ENCODE measurements at regions not wholly inside any gene's neighbourhood (a gene's known extent, or its start where the extent isn't known, plus 50 kb on each side); places are given as distances from the start of the nearest gene placed in this dataset.

DNA sequence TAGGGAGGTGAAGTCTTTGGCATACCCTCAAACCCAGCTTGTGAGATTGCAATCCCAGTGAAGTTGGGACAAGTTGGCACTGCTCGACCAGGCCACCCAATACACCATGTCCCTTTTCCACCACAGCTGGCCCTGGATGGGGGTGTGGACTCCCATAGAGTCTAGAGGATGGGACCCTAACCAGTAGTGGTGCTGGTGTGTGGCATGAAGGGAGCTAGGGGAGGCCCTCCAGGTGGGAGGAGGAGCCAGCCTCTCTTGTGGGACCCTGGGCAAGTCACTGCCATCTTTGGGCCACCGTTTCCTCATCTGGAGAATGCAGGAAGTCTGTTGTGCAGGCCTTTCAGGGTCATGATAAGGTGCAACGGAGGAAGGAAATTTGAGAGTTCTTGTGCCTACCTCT, 1854.9 kb downstream of the TP53TG3F start:
- H3K36me3 Mint-ChIP-seq (ENCODE audit: low read depth), result no peaks in the 10 kb centered on the region
- peaks cover 18% of the 10 kb centered on the region for H3K9me3 Mint-ChIP-seq
- no peak for ATAC-seq (replicated peaks)
- no peak overlapping the region for H3K4me3 Mint-ChIP-seq
- H3K27me3 Mint-ChIP-seq, result no peaks in the 10 kb centered on the region
- H3K4me1 Mint-ChIP-seq, result no peaks in the 10 kb centered on the region
- no peak overlapping the region for H3K27ac Mint-ChIP-seq

GRCh38 chr16:35319536-35320192, 1860.3 kb downstream of the TP53TG3F start:
- Mint-ChIP-seq H3K9me3 (peaks cover 15% of the 10 kb centered on the region), H3K4me3 (no peak overlapping the region), H3K27ac (no peak overlapping the region), H3K36me3 (ENCODE audit: low read depth) (no peaks in the 10 kb centered on the region), H3K27me3 (no peaks in the 10 kb centered on the region), H3K4me1 (no peaks in the 10 kb centered on the region)
- no peak for ATAC-seq (replicated peaks)

- no peak overlapping the region for H3K27ac Mint-ChIP-seq
- H3K27me3 Mint-ChIP-seq, result no peaks in the 10 kb centered on the region
- peaks cover 12% of the 10 kb centered on the region for H3K9me3 Mint-ChIP-seq
- H3K36me3 Mint-ChIP-seq (ENCODE audit: low read depth), result no peaks in the 10 kb centered on the region
- no peaks in the 10 kb centered on the region for H3K4me1 Mint-ChIP-seq
- no peak for ATAC-seq (replicated peaks)
- H3K4me3 Mint-ChIP-seq, result no peak overlapping the region
Observed at GRCh38 chr16:35325936-35326335, 1866.5 kb downstream of the TP53TG3F start.

DNA sequence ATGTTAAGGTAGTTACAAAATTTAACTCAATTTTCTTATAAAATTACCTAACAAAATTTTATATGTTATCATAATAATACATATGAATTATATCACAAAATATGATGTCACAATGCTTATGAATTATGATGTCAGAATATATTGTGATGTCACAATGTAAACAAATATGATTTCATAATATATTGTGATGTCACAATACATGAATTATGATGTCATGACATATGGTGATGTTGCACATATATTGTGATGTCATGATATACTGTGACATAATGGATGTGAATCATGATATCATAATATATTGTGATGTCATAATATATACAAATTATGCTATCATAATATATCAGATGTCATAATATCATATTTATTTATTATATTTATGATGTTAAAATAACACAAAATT, 1879.9 kb downstream of the TP53TG3F start:
- Mint-ChIP-seq H3K36me3 (ENCODE audit: low read depth) (no peaks in the 10 kb centered on the region), H3K9me3 (peaks cover 18% of the 10 kb centered on the region), H3K27me3 (no peaks in the 10 kb centered on the region), H3K27ac (no peak overlapping the region), H3K4me1 (no peaks in the 10 kb centered on the region), H3K4me3 (no peak overlapping the region)
- no peak for ATAC-seq (replicated peaks)

- Mint-ChIP-seq H3K4me3 (no peak overlapping the region), H3K9me3 (peaks cover 18% of the 10 kb centered on the region), H3K27ac (no peak overlapping the region), H3K27me3 (no peaks in the 10 kb centered on the region), H3K36me3 (ENCODE audit: low read depth) (no peaks in the 10 kb centered on the region), H3K4me1 (no peaks in the 10 kb centered on the region)
- ATAC-seq (replicated peaks), result no peak
Observed at GRCh38 chr16:35342012-35342411, 1882.6 kb downstream of the TP53TG3F start.

- no peaks in the 10 kb centered on the region for H3K36me3 Mint-ChIP-seq (ENCODE audit: low read depth)
- H3K27me3 Mint-ChIP-seq, result no peaks in the 10 kb centered on the region
- no peak overlapping the region for H3K4me3 Mint-ChIP-seq
- H3K4me1 Mint-ChIP-seq, result no peaks in the 10 kb centered on the region
- H3K9me3 Mint-ChIP-seq, result peaks cover 14% of the 10 kb centered on the region
- no peak for ATAC-seq (replicated peaks)
- H3K27ac Mint-ChIP-seq, result no peak overlapping the region
Observed at GRCh38 chr16:35344012-35344762, 1884.8 kb downstream of the TP53TG3F start.

- Mint-ChIP-seq H3K36me3 (ENCODE audit: low read depth) (no peaks in the 10 kb centered on the region), H3K4me3 (no peak overlapping the region), H3K27me3 (no peaks in the 10 kb centered on the region), H3K9me3 (peaks cover 9% of the 10 kb centered on the region), H3K27ac (no peak overlapping the region), H3K4me1 (no peaks in the 10 kb centered on the region)
- ATAC-seq (replicated peaks), result no peak
Observed at GRCh38 chr16:35352431-35352830, 1893.0 kb downstream of the TP53TG3F start.

DNA sequence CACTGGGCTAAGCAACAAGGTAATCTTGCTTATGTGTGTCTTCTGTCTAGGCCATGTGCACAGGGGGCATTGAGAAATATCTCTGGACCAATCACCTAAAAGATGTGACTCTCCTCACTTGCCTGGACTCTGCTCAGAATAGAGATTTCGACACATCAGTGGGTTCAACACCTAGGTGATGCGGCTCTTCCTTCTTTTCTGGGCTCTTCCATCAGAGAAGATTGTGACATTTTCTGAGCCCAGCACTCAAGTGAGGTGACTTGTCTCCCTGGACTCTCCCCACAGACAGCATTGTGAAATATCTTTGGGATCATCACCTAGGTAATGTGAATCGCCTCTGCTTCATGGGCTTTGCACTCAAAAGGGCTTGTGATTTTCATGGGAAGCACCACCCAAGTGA, 1904.1 kb downstream of the TP53TG3F start:
- H3K4me3 Mint-ChIP-seq, result no peak overlapping the region
- H3K36me3 Mint-ChIP-seq (ENCODE audit: low read depth), result no peaks in the 10 kb centered on the region
- ATAC-seq (replicated peaks), result no peak
- no peaks in the 10 kb centered on the region for H3K4me1 Mint-ChIP-seq
- peaks cover 18% of the 10 kb centered on the region for H3K9me3 Mint-ChIP-seq
- H3K27ac Mint-ChIP-seq, result no peak overlapping the region
- no peaks in the 10 kb centered on the region for H3K27me3 Mint-ChIP-seq

GRCh38 chr16:35364263-35364662, 1904.9 kb downstream of the TP53TG3F start:
- Mint-ChIP-seq H3K4me1 (no peaks in the 10 kb centered on the region), H3K36me3 (ENCODE audit: low read depth) (no peaks in the 10 kb centered on the region), H3K9me3 (peaks cover 18% of the 10 kb centered on the region), H3K27me3 (no peaks in the 10 kb centered on the region), H3K27ac (no peak overlapping the region), H3K4me3 (no peak overlapping the region)
- ATAC-seq (replicated peaks), result no peak

GRCh38 chr16:35365675-35366074, 1906.3 kb downstream of the TP53TG3F start:
- H3K4me3 Mint-ChIP-seq, result no peak overlapping the region
- H3K27ac Mint-ChIP-seq, result no peak overlapping the region
- H3K36me3 Mint-ChIP-seq (ENCODE audit: low read depth), result no peaks in the 10 kb centered on the region
- H3K27me3 Mint-ChIP-seq, result no peaks in the 10 kb centered on the region
- H3K4me1 Mint-ChIP-seq, result no peaks in the 10 kb centered on the region
- H3K9me3 Mint-ChIP-seq, result peaks cover 18% of the 10 kb centered on the region
- ATAC-seq (replicated peaks), result no peak

DNA sequence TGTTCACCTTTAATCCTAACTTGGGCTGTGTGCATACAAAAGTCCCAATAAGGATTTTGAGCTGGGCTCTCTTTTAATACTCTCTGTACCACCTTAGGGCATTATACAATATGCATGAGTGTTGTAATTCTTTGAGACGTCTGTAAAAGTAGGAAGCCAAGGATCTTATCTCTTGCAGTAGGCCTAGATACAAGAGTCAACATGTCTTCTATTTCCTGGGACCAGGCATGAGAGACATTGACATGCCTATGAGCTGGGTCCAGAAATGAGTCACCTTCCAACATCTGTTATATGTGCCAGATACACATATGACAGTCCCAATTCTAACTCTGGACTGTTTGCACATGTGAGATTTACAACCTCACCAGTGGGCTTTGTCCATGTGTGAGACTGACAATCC, 1911.2 kb downstream of the TP53TG3F start:
- Mint-ChIP-seq H3K9me3 (peaks cover 5% of the 10 kb centered on the region), H3K4me1 (no peaks in the 10 kb centered on the region), H3K4me3 (no peak overlapping the region), H3K27ac (no peak overlapping the region), H3K36me3 (ENCODE audit: low read depth) (no peaks in the 10 kb centered on the region), H3K27me3 (no peaks in the 10 kb centered on the region)
- ATAC-seq (replicated peaks), result no peak

- H3K27ac Mint-ChIP-seq, result no peak overlapping the region
- peaks cover 17% of the 10 kb centered on the region for H3K9me3 Mint-ChIP-seq
- H3K4me1 Mint-ChIP-seq, result no peaks in the 10 kb centered on the region
- no peak overlapping the region for H3K4me3 Mint-ChIP-seq
- H3K36me3 Mint-ChIP-seq (ENCODE audit: low read depth), result no peaks in the 10 kb centered on the region
- ATAC-seq (replicated peaks), result no peak
- H3K27me3 Mint-ChIP-seq, result no peaks in the 10 kb centered on the region
Observed at GRCh38 chr16:35377142-35377541, 1917.7 kb downstream of the TP53TG3F start.

DNA sequence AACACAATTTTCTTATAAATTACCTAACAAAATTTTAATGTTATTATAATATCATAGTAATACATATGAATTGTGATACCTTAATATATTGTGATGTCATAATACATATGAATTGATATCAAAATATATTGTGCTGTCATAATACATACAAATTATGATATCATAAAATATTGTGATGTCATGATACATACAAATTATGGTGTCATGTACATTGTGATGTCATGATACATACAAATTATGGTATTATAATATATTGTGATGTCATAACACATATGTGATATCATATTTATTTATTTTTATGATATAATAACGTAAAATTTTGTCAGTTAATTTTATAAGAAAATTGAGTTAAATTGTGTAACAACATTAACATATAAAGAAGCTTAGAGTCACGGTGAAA, 1927.2 kb downstream of the TP53TG3F start:
- no peaks in the 10 kb centered on the region for H3K4me1 Mint-ChIP-seq
- H3K27ac Mint-ChIP-seq, result no peak overlapping the region
- H3K27me3 Mint-ChIP-seq, result no peaks in the 10 kb centered on the region
- H3K36me3 Mint-ChIP-seq (ENCODE audit: low read depth), result no peaks in the 10 kb centered on the region
- no peak overlapping the region for H3K4me3 Mint-ChIP-seq
- no peak for ATAC-seq (replicated peaks)
- H3K9me3 Mint-ChIP-seq, result peaks cover 29% of the 10 kb centered on the region

DNA sequence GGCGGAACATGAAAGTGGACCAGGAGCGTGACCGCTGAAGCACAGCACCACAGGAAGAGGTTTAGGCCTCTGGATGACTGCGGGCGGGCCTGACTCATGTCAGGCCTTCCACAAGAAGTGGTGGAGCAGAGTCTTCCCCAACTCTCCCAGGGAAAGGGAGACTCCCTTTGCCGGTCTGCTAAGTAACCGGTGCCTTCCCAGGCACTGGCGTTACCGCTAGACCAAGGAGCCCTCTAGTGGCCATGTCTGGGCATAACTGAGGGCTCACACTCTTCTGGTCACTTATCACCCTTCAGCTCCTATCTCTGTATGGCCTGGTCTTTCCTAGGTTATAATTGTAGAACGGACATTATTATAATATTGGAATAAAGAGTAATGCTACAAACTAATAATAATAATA, 1931.9 kb downstream of the TP53TG3F start:
- Mint-ChIP-seq H3K9me3 (peaks cover 12% of the 10 kb centered on the region), H3K4me3 (no peak overlapping the region), H3K36me3 (ENCODE audit: low read depth) (no peaks in the 10 kb centered on the region), H3K4me1 (no peaks in the 10 kb centered on the region), H3K27me3 (no peaks in the 10 kb centered on the region), H3K27ac (no peak overlapping the region)
- no peak for ATAC-seq (replicated peaks)

DNA sequence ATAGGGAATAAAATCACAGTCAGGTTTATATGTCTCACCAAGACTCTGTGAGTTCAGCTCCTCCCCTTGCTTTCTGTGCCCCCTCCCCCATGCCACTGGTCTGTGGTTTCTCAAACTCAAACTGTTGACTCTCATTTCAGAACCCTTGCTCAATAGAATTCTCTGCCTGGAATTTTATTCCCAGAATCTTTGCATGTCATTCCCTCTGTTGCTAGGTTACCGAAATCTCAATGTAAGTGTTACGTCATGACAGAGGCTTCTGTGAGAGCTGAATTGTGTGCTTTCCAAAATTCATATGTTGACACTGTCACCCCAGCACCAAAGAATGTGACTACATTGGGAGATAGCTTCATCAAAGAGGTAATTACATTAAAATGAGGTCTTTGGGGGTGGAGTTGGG, 1938.8 kb downstream of the TP53TG3F start:
- H3K27ac Mint-ChIP-seq, result no peak overlapping the region
- H3K9me3 Mint-ChIP-seq, result peaks cover 4% of the 10 kb centered on the region
- H3K36me3 Mint-ChIP-seq (ENCODE audit: low read depth), result no peaks in the 10 kb centered on the region
- no peaks in the 10 kb centered on the region for H3K27me3 Mint-ChIP-seq
- ATAC-seq (replicated peaks), result no peak
- no peak overlapping the region for H3K4me3 Mint-ChIP-seq
- H3K4me1 Mint-ChIP-seq, result no peaks in the 10 kb centered on the region

Measured in activated T-helper 17 cell treated with anti-CD3 and anti-CD28 coated beads, Interleukin-2, amount 50 U/mL, for 72 hours (primary cell).